HFFc6 (cell line): ENCODE measurements at regions not wholly inside any gene's neighbourhood (a gene's known extent, or its start where the extent isn't known, plus 50 kb on each side); places are given as distances from the start of the nearest gene placed in this dataset.

Experiments used
- DNase-seq: peaks from one replicate; pipeline ENCODE4 v3.0.0-alpha.2; 2018
- H3K27ac Mint-ChIP-seq: 2 replicates; pipeline ENCODE4 v1.8.0; 2020; ENCODE audit warnings: mild to moderate bottlenecking, mixed read lengths
- H3K27me3 Mint-ChIP-seq: 2 replicates; pipeline ENCODE4 v1.8.0; 2021; ENCODE audit warnings: mild to moderate bottlenecking, moderate library complexity, mixed read lengths; ENCODE audit not compliant: insufficient read depth
- H3K36me3 Mint-ChIP-seq: 2 replicates; pipeline ENCODE4 v1.8.0; 2021; ENCODE audit warnings: low read depth, mixed read lengths
- H3K4me1 Mint-ChIP-seq: 2 replicates; pipeline ENCODE4 v1.8.0; 2020; ENCODE audit warnings: low read depth, mixed read lengths
- H3K4me3 Mint-ChIP-seq: 2 replicates; pipeline ENCODE4 v1.8.0; 2020; ENCODE audit warnings: mild to moderate bottlenecking, moderate library complexity, mixed read lengths
- H3K9me3 Mint-ChIP-seq: 2 replicates; pipeline ENCODE4 v1.8.0; 2020; ENCODE audit warnings: mild to moderate bottlenecking, mixed read lengths
- CTCF ChIP-seq: fragments of 200-600 bp; sonication (generic); IDR thresholded peaks from 2 replicates; pipeline ENCODE4 v1.5.0; 2021; ENCODE audit warnings: antibody characterized with exemption, mild to moderate bottlenecking

- Mint-ChIP-seq H3K27ac (no peak overlapping the region), H3K36me3 (no peaks in the 10 kb centered on the region), H3K27me3 (no peaks in the 10 kb centered on the region; the same call in 1 of the 2 replicates), H3K4me3 (no peak overlapping the region), H3K9me3 (no peaks in the 10 kb centered on the region), H3K4me1 (peaks cover 5% of the 10 kb centered on the region)
- no peak for TF ChIP-seq CTCF
- DNase-seq = no peak
Measured at GRCh38 chr5:68362331-68362730, 146.8 kb downstream of the PIK3R1 start.

GRCh38 chr5:68365889-68366288 lies 150.3 kb downstream of the PIK3R1 start:
- H3K27ac Mint-ChIP-seq = no peak overlapping the region
- peaks cover 29% of the 10 kb centered on the region for H3K4me1 Mint-ChIP-seq
- H3K27me3 Mint-ChIP-seq = no peaks in the 10 kb centered on the region
- no peak overlapping the region for H3K4me3 Mint-ChIP-seq
- H3K36me3 Mint-ChIP-seq = no peaks in the 10 kb centered on the region
- H3K9me3 Mint-ChIP-seq = no peaks in the 10 kb centered on the region
- DNase-seq = no peak
- no peak for TF ChIP-seq CTCF

- Mint-ChIP-seq H3K27me3 (peaks cover 4% of the 10 kb centered on the region), H3K4me1 (peaks cover 35% of the 10 kb centered on the region), H3K36me3 (no peaks in the 10 kb centered on the region), H3K27ac (no peak overlapping the region), H3K9me3 (no peaks in the 10 kb centered on the region), H3K4me3 (no peak overlapping the region)
- TF ChIP-seq CTCF = no peak
- no peak for DNase-seq
Measured at GRCh38 chr5:68367287-68367686, 151.7 kb downstream of the PIK3R1 start.

GRCh38 chr5:68367717-68368116 lies 152.2 kb downstream of the PIK3R1 start:
- no peak for DNase-seq
- Mint-ChIP-seq H3K27me3 (peaks cover 4% of the 10 kb centered on the region), H3K27ac (no peak overlapping the region), H3K36me3 (no peaks in the 10 kb centered on the region), H3K4me1 (peaks cover 37% of the 10 kb centered on the region), H3K9me3 (no peaks in the 10 kb centered on the region), H3K4me3 (no peak overlapping the region; the same call in 1 of the 2 replicates)
- TF ChIP-seq CTCF = no peak

- H3K27me3 Mint-ChIP-seq = peaks cover 4% of the 10 kb centered on the region
- no peaks in the 10 kb centered on the region for H3K36me3 Mint-ChIP-seq
- peak; percentile 39 for DNase-seq
Measured at GRCh38 chr5:68368311-68369022, 152.9 kb downstream of the PIK3R1 start.

More at GRCh38 chr5:68368311-68369022, 152.9 kb downstream of the PIK3R1 start:
- TF ChIP-seq CTCF = no peak
- H3K4me1 Mint-ChIP-seq = peaks cover 37% of the 10 kb centered on the region
- no peaks in the 10 kb centered on the region; the same call in 1 of the 2 replicates for H3K9me3 Mint-ChIP-seq
- H3K27ac Mint-ChIP-seq = no peak overlapping the region
- no peak overlapping the region; the same call in 1 of the 2 replicates for H3K4me3 Mint-ChIP-seq
